ENCODE measurements at regions not wholly inside any gene's neighbourhood (a gene's known extent, or its start where the extent isn't known, plus 50 kb on each side); places are given as distances from the start of the nearest gene placed in this dataset.
"Not testable (repeated sequence)": the region's sequence is repeated elsewhere in the genome, so short reads cannot be mapped to it uniquely, and the experiment has no call there.

DNA sequence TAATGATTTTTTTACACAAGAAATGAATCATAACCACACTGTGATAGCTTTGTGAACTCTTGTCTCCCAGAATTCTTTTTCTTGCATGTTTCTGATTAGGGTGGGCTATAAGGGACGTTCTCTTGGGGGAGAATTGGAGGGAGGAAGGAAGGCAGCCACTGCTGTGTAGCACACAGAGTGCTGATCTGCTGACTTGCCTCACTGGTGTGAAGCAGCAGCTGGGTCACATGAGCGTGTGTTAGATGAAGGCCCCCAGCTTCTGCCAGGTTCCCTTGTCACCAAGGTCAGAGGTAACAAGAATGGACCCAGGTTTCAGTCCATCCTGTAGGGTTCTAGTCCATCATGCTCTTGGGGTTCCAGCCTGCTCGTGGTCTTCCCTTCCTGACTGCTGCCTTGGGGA is 107.4 kb upstream of the GLI2 start:
- no peak for DNase-seq (ENCODE audit: low spot score)

DNA sequence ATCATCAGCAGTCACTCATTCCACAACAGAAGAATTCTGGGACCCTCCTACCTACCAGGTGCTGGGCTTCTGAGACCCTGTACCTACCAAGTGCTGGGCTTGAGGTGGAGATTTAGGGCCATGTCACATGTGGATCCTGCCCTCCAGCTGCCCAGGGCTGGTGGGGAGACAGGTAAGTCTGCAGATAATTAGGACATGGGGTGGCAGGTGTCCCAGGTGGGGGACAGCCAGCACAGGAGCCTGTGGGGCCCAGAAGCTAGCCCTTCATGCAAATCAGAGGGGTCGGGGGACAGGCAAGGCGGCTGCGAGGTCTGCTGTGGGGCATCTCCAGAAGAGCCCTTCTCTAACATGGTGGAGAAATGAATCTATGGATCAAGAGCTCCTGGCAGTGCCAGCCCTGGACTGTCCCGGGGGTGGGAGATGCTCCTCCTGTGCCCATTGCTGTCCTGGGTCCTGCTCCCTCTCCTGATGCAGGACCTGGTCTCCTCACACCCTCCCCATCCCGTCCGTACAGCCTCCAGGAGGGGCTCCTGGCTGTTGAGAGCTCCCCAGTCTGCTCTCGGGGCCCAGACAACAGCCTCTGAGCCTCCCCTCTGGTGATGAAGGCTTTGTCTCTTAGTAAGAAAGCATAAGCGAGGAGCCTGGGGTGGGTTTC is 106.3 kb upstream of the GLI2 start:
- no peak for DNase-seq (ENCODE audit: low spot score)

DNA sequence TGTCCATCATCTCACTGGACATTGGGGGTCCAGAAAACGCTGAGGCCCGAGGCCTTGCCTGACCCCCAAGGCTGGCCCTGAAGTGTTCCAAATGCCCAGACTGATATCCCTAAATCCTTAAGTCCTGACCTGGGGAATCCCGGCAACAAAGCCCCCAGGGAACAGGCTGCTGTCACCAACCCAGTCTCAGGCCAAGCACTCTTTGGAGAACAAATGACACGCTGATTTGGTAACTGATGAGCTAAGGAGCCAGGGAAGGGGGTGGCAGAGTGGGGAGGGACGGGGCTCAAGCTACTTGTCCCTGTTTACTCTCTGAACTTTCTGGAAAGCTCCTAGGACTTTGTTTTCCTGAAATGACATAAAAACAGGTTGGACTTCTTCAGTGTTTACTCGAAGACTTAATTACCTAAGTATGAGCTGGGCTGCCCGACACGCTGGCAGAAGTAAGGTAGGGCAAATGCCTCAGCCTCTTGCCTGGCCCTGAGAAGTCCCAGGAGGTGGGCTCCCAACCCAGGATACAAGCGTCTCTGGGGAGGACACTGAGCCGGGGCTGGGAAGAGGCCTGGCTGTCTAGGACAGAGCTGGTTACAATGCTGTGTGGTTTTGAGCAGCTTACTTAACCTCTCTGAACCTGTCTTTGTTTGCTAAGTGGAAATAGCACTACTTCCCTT is 105.5 kb upstream of the GLI2 start:
- DNase-seq (ENCODE audit: low spot score), result no peak

DNA sequence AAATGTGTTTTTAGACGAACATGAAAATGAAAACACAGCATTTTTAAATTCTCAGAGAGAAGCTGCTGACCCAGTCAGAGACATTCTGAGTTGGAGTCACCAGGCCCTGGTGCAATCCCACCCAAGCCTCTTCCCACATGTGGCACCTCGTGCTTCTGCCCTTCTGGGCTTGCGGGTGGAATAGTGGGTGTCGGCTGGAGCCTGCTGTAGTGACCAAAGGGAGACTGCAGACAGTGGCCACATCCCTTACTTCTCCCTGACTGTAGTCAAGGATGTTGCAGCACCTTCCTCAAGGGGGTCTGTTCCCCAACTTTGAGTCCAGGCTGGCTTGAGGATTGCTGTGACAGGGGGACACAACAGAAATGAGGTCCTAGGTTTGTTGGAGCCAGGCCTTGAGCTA is 104.4 kb upstream of the GLI2 start:
- no peak for DNase-seq (ENCODE audit: low spot score)

DNA sequence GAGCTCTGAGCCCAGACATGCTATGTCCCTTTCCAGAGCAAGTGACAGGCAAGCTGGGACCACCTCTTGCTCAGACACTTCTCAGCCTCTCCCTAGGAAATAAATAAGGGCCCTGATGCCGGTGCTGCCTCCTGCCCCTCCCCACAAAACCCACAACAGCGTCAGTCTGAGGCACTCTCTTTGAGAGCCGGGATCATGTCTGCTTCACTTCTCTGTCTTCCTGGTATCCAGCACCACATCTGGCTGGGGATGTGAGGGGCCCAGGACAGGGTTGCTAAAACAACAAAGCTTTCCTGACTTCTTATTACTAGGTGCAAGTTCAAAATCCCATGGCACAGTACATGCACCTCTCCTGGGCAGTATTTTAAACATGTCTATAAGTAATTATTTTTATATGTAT is 103.9 kb upstream of the GLI2 start:
- DNase-seq (ENCODE audit: low spot score), result no peak

DNA sequence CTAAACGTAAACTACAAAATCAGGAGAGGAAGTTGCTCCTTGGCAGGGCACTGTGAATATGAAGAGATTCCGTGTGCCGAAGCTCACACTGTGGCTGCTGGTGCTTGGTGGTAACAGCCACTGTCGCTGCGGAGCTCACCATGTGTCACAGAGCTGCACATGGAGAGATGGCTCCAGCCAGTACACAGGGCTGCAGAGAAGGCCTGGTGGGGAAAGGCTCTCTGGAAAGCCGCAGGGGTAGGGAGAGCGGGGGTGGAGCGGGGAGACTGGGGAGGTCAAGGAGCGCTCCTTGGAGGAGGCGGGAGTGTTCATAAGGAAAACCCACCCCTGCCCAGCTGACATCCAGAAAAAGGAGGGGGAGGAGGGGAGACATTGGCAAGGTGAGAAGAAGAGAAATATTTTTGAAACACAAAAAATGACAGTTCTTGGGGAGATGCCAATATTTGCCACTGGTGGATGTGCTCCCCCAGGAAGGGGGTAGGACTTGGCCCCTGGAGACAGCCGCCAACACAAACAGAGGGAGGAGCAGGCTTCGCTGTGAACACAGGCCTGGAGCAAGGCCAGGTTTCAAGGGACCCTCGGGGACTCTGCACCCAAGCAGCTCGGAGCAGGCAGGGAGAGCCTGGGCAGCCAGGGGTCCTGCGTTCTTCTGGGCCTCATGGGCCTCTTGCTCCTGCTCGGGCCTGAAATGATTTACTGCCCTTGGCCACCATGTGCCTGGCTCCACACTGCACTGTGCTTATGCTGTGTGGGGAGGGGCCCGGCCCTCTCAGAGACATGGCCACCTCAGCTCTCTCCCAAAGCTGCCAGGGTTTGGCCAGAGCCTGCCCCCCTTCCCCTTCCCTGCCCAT is 102.6 kb upstream of the GLI2 start:
- no peak for DNase-seq (ENCODE audit: low spot score)

DNA sequence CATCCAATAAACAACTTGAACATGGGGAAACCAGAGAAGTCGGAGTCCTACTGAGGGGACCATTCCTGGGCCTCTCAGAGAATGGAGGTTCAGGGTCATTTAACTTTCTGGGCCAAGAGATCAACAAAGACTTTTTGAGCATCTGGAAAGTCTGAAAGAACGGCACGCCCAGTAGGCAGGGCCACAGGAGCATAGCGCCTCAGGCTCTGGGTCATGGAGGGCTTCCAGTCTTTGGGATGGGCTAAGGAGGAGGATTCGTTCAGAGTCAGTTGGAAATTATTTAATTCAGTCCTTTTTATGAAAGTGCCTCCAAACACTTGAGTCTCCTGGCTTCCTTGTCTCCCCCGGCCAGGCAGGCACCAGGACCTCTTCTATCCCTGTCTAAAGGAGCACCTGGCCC is 101.1 kb upstream of the GLI2 start:
- DNase-seq (ENCODE audit: low spot score), result no peak

DNA sequence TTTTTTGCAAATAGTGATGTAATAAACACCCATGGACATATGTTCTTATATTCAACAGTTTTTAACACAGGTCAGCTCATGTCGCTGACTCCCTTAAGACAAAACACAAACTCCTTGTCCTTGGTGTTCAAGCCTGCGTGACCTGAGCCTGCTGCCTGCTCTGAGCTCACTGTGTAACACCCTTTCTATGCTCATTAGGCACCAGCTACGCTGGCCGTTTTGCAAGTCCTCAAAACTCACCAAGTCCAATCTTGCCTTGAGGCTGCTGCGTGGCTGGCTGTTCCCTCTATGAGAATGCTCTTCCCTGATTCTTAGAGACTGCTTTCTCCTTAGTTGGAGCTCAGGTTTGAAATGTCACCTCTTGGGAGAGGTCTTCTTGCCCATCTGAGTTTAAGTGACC is 100.5 kb upstream of the GLI2 start:
- no peak for DNase-seq (ENCODE audit: low spot score)

DNA sequence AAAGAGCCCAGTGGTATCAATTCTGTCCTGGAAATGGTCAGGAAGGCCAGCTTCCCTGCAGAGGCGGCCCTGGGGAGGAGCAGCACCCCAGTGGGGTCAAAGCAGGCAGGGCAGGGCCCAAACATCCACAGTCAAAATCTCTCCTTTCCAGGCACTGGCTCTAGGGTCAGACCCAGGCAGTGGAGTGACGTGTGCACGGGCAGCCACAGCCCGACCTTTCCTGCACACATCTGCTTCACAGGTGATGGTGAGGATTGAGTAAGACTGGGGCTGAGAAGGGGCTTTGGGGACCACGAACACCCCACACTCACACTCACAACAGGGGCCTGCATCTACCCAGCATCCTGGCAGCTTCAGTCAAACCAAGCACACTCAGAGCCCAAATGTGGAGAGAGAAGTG is 97.8 kb upstream of the GLI2 start:
- DNase-seq (ENCODE audit: low spot score), result no peak

DNA sequence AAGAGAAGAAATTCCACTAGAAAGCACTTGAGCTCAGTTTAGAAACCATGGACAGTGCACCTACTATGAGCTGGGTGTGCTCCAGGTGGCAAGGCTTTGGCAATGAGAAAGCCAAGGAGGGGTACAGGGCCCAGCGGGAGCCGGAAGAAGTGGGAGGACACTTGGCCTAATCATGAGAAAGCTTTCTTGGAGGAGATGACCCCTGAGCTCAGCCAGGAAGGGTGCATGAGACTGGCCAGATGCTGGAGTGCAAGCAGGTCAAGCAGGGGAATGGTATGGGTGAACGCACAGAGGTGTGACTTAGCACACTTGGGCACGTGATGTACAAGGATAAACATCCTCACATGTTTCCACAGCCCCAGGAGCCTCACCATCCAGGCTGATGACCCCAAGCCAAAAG is 97.2 kb upstream of the GLI2 start:
- no peak for DNase-seq (ENCODE audit: low spot score)

DNA sequence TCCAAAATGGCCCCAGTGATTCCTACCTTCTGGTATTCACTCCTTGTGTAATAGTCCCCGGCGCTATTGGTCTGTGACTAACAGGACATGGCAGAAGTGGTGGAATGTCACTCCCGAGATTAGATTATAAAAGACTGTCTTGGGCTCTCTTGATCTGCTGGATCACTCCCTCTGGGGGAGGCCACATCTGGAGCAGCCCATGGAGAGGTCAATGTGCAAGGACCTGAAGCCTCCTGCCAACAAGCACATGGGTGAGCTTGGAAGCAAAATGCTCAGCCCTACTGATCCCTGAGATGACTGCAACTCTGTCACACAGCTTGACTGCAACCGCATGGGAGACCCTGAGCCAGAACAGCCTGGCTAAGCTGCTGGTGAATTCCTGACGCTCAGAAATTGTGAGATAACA is 94.3 kb upstream of the GLI2 start:
- no peak for DNase-seq (ENCODE audit: low spot score)

DNA sequence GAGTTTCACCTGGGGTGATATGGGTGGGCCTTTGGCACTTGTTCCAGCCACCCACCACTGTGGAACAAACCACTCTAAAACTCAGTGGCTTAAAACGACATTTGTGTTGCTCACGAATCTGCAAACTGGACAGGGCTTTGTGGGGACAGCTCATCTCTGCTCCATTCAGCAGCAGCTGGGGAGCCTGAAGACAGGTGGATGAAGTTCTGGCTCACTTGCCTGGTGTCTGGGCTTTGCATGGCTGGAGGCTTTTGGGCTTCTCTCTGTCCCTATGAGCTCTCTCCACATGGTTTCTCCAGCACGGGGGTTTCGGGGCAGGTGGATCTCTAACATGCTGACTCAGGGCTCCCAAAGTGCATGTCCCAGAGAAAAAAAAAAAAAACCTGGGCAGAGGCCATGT is 93.0 kb upstream of the GLI2 start:
- no peak for DNase-seq (ENCODE audit: low spot score)

DNA sequence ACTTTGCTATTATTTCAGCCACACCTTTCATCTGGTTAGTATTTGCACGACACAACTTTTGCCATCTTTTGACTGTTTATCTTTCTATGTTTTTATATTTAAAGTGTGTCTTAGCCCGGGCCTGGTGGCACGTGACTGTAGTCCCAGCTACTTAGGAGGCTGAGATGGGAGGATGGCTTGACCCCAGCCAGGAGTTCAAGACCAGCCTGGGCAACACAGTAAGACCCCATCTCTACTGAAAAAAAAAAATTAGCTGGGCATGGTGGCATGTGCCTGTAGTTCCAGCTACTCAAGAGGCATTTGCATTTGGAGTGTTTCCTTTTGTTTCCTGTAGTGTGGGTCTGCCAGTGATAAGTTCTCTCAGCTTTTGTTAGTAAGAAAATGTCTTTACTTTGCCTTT is 88.7 kb upstream of the GLI2 start:
- DNase-seq (ENCODE audit: low spot score), result no peak

DNA sequence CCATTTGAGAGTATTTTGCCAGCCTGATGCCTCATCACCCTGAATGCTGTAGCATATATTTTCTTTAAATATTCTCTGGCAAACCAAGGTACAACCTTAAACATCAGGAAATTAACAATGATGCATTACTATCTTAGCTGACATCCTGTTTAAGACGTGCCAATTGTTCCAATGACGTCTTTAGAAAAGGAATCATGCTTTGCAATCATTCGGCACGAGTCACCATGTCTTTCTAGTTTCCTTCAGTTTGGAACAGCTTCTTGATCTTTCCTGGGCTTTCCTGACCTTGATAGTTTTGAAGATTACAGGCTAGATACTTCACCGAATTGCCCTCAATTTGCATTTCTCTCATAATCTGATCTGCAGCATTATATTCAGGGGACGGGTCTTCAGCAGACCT is 88.2 kb upstream of the GLI2 start:
- DNase-seq (ENCODE audit: low spot score), result no peak

DNA sequence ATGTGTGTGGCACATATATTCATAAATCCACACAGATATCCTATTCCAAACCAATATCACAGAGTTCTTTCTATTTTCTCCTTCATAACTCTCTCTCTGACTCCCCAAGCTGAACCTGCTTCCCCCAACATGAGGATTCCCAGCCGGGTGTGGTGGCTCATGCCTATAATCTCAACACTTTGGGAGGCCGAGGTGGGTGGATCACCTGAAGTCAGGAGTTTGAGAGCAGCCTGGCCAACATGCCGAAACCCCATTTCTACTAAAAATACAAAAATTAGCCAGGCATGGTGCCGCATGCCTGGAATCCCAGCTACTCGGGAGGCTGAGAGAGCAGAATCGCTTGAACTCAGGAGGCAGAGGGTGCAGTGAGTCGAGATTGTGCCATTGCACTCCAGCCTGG is 86.3 kb upstream of the GLI2 start:
- DNase-seq (ENCODE audit: low spot score), result not testable (repeated sequence)

DNA sequence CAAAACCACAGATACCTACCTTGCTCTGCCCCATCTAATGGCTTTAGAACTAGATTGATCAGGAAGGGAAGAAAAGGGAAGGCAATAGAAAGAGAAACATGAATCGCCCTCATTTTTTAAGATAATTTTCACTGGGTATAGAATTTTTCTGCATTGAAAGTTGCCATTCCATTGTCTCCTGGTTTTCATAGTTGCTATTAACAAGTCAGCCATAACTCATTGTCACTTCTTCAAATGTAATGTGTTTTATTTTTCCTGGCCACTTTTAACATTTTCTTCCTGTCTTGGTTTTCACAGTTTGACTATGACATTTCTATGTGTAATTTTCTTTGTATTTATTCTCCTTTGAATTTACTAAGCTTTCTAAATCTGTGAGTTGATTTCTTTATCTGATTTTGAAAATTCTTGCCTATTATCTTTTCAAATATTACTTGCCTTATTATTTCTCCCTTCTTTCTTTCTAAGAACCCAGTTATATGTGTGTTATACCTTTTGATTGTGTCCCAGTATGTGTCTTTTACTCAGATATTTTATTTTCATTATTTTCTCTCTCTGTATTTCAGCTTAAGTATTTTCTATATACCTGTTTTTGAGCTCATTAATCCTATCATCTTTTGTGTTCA is 85.5 kb upstream of the GLI2 start:
- no peak for DNase-seq (ENCODE audit: low spot score)

DNA sequence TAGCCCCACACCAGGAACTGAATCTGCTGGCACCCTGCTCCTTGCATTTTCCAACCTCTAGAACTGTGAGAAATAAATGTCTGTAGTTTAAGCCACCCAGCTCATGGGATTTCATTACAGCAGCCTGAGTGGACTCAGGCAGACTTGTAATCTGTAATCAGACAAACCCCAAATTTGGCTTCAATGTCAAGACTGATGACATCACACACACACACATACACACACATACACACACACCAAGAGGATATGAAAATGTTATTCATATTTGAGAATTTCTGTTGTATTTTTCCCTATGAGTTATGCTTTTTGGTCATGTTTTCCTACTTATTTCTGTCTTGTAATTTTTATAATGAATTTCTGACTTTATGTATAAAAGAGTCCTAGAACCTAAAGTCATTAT is 83.8 kb upstream of the GLI2 start:
- no peak for DNase-seq (ENCODE audit: low spot score)

DNA sequence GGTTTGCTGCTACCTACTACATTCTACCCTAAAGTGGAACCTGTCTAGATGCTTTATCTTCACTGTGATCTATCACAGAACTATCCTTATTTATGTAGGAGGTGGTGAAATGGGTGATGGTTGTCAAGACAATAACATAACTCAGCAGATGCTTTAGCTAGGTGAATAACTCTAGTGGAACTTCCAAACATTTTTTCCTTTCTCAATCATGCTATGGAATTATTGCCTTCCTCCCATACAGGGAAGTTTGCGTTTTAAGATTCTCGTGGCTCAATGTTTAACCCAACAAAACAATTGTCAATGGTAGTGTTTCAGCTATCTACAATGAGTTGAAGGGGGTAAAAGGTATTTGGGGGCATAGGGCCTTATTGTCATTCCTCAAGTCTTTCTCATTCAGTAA is 82.6 kb upstream of the GLI2 start:
- DNase-seq (ENCODE audit: low spot score), result no peak

DNA sequence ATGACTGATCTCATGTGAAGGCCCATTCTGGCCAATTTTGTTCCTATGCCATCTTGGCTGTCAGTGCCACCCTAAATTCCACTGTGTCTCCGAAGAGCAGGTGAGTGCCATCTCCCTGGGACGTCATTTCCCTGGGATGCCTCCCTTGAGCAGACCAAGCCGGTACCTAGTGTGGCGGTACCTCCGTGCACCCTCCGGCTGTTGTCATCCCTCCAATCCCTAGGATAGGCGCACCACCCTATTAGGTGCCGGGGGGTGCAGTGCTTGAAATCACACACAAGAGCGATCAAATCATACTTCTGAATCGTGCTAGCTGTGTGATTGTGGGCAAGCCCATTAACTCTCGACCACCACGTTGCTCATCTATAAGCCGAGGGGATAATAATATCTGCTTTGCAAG is 81.8 kb upstream of the GLI2 start:
- no peak for DNase-seq (ENCODE audit: low spot score)

DNA sequence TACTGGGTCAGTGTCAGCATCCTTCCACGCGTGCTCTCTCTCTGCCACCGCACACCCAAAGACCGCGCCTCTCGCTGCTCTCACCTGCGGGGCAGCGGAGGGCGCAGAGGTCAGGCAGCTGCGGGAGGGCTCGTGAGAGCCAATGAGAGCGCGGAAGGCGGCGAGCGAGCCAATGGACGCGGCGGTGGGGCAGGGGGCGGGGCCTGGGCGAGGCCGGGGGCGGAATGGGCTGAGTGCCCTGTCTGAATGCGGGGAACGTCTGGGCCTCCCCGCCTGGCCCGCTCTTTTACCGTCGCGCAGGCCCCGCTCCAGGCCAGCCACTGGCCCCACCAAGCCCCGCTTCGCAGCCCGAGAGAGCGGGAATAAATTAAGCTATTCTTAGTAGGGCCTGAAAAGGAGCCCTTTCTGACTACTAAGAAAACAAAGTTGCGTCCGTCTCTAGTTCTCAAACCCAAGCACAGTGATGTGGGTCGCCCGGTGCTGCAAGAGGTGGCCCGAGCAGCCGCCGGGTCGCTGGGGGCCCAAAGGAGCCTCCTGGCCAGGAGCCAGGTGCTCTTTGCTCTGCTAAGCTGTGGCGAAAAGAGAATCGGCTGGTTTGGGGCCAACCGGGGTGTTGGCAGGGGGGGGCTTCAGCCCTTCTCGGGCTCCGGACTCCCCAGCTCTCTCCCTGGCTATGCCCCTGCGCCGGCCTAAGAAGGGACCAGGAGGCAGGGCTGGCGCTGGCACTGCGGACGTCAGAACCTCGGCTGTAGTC is 81.1 kb upstream of the GLI2 start:
- no peak for DNase-seq (ENCODE audit: low spot score)

DNA sequence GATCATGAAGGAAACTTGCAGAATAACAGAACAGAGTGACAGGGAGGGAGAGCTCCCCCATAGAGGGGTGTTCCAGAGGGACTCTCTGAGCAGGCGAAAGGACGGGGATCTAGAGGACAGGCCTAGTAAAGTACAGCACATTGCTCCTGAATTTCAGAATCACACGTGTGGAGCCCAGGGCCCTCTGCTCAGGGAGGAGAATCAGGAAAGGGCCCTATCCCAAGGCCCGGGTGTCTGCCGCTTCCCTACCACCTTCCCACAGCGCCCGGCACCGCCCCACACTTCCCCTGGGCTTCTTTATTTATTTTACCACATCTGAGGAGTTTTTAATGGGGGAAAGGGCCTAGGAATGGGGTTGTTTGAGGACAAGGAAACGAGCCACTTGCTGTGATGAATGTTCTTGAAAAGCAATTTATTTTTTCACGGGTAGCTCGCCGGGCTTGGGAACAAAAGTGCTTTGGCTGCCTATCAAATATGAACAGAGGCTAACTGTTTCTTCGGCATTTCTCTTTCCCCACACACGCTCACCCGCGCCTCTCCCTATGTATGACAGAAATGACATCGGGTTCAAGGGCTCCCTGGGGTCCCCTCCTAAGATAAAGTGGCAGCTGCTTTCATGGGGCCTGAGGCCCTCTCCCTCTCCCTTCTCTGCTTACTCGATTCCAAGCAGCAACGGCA is 79.3 kb upstream of the GLI2 start:
- DNase-seq (ENCODE audit: low spot score), result no peak

All from hematopoietic multipotent progenitor cell treated with erythropoietin and hydrocortisone succinate and interleukin-3 and kit ligand, for 17 days (in vitro differentiated cells).